22Rv1 (cell line): ENCODE measurements at regions not wholly inside any gene's neighbourhood (a gene's known extent, or its start where the extent isn't known, plus 50 kb on each side); places are given as distances from the start of the nearest gene placed in this dataset.

Source experiments
- H3K27ac ChIP-seq: fragments of 450-650 bp; 2 replicates; pipeline ENCODE4 v1.5.1; 2017
- ZFX ChIP-seq: fragments of 450-650 bp; IDR thresholded peaks from 2 replicates; pipeline ENCODE4 v1.6.1; 2017; ENCODE audit warnings: antibody characterized with exemption, borderline replicate concordance
- TF ChIP-seq, protein P1 (sequence below): fragments of 450-650 bp; IDR thresholded peaks from 2 replicates; pipeline ENCODE4 v1.5.1; 2017; ENCODE audit warnings: mild to moderate bottlenecking

DNA sequence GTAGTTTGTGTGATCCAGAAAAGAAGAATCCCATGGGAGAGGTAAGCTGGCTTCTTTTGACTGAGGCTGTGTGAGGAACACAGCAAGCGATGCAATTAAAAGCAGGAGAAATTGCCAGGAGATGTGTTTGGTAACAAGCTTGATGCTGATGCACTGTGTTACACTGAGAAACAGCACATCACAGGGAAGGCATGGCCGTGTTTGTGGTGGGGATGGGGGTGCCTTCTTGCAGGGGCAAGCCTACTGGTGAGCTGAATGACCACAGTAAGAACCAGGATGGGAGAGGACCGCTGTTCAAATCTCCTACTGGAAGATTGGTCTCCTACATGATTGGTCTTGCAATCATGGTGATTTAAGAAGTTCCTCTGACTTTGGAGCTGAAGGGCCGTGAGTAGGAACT is 477.7 kb upstream of the HS6ST1 start:
- H3K27ac ChIP-seq = no peak overlapping the region
- no peak for TF ChIP-seq ZFX
- TF ChIP-seq, protein P1, sequence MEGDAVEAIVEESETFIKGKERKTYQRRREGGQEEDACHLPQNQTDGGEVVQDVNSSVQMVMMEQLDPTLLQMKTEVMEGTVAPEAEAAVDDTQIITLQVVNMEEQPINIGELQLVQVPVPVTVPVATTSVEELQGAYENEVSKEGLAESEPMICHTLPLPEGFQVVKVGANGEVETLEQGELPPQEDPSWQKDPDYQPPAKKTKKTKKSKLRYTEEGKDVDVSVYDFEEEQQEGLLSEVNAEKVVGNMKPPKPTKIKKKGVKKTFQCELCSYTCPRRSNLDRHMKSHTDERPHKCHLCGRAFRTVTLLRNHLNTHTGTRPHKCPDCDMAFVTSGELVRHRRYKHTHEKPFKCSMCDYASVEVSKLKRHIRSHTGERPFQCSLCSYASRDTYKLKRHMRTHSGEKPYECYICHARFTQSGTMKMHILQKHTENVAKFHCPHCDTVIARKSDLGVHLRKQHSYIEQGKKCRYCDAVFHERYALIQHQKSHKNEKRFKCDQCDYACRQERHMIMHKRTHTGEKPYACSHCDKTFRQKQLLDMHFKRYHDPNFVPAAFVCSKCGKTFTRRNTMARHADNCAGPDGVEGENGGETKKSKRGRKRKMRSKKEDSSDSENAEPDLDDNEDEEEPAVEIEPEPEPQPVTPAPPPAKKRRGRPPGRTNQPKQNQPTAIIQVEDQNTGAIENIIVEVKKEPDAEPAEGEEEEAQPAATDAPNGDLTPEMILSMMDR = no peak

DNA sequence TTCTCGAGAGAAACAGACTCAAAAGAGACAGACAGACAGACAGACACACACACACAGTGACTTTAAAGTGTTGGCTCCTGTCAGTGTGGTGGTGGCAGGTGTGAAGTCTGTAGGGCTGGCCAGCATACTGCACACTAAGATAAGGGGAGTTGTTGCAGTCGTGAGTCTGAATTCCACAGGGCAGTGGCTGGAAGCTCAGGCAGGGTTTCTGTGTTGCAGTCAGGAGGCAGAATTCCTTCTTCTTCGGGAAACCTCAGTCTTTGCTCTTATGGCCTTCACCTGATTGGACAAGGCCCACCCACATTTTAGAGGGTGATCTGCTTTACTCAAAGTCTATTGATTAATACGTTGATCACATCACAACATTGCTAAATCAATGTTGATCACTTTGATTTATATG is 478.4 kb upstream of the HS6ST1 start:
- no peak overlapping the region for H3K27ac ChIP-seq
- TF ChIP-seq, protein P1 = no peak
- no peak for TF ChIP-seq ZFX

DNA sequence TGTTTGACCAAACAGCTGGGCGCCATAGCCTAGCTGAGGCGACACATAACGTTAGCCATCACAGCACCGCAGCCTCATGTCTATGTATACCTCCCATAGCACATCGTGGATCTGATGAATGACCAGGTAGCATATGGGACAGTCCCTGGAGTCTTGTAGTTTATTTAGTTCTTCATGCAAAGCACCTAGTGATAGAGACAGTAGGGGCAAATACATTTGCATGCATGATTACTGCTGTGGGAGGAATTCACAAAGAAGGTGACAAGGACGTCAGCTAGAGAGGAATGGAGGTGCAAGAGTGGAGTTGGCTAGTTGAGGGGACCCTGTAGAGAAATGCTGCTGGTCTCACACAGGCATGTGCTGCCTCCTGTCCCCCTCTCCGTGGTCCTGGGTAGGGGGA is 478.9 kb upstream of the HS6ST1 start:
- TF ChIP-seq, protein P1 = no peak
- no peak for TF ChIP-seq ZFX
- H3K27ac ChIP-seq = no peak overlapping the region

DNA sequence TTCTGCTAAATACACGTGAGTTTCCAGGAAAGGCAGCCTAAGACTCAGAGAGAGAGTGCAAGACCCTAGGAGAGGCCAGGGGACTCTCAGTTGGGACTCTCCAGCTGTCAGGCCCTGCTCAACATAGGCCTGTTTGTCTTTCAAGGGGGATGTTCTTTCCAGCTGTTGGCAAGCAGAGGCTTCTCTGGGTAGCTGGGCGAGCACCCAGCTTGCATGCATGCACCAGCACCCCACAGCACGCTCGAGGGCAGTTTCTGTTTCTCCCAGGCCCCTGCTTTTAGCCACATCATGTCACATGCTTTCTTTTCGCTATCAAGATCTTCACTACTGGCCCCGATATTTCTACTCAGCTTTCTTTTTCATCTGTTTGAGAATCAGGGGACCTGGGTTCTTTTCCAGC is 479.3 kb upstream of the HS6ST1 start:
- TF ChIP-seq, protein P1 = no peak
- no peak for TF ChIP-seq ZFX

DNA sequence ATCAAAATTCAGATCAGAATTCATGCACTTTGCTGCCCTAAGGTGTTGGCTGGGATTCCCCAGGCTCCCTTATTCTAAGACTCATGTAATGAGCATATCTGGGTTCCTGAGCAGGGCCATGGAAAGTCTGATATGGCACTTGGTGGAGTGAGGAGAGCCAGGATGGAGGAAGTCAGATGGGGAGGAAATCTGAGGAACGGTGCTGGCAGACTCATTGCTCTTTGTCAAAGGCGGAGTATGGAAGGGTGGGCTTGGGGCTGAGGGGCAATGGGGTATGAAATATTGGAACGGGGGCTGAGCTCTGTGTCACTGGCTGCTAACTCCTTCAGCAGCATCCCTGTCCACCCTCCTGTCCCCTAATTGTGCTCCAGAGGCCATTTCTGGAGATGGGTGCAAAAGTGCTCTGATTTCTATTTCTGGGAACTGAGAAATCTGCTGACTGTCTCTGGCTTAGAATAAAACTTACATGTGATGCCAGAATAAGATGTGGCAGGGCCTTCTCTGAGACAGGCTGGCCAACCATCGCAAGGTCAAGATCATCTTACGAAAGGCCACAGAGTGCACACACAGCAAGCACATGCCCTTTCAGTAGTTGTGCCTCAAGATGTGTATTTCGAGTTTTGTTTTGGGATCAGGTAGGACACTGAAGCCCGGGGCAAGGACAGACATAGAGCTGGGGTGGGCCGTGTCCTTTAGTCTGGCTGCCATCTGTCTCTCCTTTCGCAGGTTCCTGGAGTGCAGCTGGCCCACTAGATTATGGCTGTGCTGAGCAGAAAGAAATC is 480.0 kb upstream of the HS6ST1 start:
- no peak for TF ChIP-seq ZFX
- TF ChIP-seq, protein P1 = no peak
- no peak overlapping the region for H3K27ac ChIP-seq

More for the DNA sequence above, 479.3 kb upstream of the HS6ST1 start:
- H3K27ac ChIP-seq = no peak overlapping the region

DNA sequence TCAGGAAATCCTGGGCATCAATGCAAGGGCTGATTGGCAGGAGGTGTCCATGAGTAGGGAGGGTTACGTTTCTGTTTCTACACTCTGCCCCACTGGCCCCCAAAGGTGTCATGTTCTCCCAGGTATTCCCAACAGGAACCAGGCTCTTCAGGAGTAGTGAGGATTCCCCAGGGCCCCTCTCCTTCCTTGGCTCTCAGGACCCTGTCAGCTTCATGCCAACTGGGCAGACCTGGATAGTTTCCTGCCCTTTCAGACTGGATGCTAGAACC is 480.6 kb upstream of the HS6ST1 start:
- TF ChIP-seq ZFX = no peak
- TF ChIP-seq, protein P1 = no peak
- H3K27ac ChIP-seq = no peak overlapping the region

DNA sequence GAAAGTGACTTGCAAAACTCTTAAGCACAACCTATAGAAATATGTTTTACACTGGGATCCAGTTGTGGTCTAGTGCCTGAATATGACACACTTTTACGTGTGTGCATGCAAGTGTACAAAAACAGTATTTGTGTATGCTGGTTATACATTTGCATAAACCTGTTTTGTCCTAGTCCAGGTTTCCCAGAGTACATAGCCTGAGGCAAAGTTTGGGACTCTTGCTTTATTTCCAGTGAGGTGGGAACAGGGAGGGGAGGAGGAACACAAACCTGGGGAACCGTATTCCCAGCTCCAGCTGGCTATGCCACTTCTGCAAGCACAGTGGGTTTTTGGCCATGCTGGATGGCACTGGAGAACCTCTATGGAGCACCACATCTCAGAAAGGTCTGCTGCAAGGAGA is 481.1 kb upstream of the HS6ST1 start:
- H3K27ac ChIP-seq = no peak overlapping the region
- TF ChIP-seq, protein P1 = no peak
- TF ChIP-seq ZFX = no peak
